Epithelial cell of esophagus (primary cell): ENCODE measurements at regions not wholly inside any gene's neighbourhood (a gene's known extent, or its start where the extent isn't known, plus 50 kb on each side); places are given as distances from the start of the nearest gene placed in this dataset.
A peak's percentile ranks its signal among the peaks of the same experiment; 100 is the strongest.

Source experiments
- DNase-seq: peaks from one replicate; pipeline ENCODE4 v3.0.0; 2010; ENCODE audit warnings: low read depth
- H3K4me3 ChIP-seq: 2 replicates; pipeline ENCODE4 v1.5.1; 2011; ENCODE audit warnings: mild to moderate bottlenecking, low read length, control low read depth
- TF ChIP-seq, protein P1 (sequence below): IDR thresholded peaks from 2 replicates; pipeline ENCODE4 v1.5.1; 2011; ENCODE audit warnings: low read depth, mild to moderate bottlenecking, low read length, control low read depth, inconsistent platforms; ENCODE audit not compliant: insufficient read depth; ENCODE audit errors: missing control alignments

DNA sequence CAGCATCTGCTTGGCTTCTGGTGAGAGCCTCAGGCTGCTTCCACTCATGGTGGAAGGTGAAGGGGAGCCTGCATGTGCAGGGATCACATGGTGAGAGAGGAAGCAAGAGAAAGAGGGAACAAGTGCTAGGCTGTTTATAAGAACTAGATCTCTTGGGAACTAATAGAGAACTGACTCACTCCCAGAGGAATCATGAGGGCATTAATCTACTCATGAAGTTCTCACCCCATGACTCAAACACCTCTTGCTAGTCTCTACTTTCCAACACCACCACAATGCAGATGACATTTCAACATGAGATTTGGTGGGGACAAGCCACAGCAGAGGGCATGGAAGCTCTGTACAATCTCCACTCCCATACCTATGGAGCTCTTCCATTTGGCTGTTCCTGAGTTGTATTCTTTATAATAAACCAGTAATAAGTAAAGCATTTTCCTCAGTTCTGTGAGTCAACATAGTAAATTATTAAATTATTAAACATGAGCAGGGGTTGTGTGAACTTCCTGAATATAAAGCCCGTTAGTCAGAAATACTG, 524.1 kb upstream of the NRSN1 start:
- H3K4me3 ChIP-seq: no peak overlapping the region
- TF ChIP-seq, protein P1, sequence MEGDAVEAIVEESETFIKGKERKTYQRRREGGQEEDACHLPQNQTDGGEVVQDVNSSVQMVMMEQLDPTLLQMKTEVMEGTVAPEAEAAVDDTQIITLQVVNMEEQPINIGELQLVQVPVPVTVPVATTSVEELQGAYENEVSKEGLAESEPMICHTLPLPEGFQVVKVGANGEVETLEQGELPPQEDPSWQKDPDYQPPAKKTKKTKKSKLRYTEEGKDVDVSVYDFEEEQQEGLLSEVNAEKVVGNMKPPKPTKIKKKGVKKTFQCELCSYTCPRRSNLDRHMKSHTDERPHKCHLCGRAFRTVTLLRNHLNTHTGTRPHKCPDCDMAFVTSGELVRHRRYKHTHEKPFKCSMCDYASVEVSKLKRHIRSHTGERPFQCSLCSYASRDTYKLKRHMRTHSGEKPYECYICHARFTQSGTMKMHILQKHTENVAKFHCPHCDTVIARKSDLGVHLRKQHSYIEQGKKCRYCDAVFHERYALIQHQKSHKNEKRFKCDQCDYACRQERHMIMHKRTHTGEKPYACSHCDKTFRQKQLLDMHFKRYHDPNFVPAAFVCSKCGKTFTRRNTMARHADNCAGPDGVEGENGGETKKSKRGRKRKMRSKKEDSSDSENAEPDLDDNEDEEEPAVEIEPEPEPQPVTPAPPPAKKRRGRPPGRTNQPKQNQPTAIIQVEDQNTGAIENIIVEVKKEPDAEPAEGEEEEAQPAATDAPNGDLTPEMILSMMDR: no peak
- DNase-seq: peak; percentile 57

DNA sequence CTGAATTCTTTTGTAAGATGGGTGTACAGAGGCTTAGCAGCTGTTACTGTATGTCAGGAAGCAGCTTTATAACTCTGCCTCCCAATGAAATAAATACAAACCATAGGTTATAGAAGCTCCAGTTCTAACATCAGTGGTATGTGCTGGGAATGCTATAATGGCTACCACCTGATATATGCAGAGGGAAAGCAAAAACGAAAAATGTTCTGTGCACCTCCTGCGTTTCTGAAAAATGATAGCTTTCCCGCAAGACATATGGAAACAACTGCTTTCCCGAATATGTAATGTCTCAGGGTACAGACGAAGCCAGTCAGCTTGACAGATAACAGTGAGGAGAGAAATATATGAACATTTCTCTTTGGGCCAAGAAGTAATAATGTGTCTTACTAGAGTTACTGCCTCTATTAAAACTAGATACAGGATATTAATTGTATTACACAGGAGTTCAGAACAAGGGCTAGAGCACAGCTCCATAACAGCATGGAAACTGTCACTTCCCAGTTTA, 517.0 kb upstream of the NRSN1 start:
- DNase-seq: no peak
- no peak overlapping the region for H3K4me3 ChIP-seq
- TF ChIP-seq, protein P1: no peak

DNA sequence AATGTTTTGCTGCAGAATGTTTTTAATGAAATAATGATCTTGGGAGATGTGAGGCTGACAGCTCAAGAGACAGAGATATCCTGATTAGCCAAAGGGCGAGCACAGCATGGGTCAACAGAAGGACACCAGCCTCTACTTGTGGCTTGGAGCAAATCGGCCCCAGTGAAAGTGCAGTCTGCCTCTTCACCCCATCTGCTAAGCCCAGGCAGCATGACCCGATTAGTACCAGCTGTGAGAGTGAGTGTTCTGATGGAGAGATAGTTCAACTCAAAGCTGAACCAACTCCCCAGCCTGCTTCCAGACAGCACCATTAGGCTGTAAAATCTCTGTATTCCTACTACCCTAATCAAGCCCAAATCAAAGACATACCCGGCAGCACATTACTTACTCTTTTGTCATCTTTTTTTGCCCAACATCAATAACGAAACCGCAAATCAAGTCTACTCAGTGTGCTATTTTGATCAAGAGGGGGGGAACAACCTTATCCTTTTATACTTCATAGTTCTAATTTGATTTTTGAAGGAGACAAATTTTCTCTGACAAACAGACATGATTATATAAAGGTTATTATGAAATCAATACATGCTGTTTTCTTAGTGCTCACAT, 514.1 kb upstream of the NRSN1 start:
- TF ChIP-seq, protein P1: no peak
- no peak for DNase-seq
- H3K4me3 ChIP-seq: no peak overlapping the region

DNA sequence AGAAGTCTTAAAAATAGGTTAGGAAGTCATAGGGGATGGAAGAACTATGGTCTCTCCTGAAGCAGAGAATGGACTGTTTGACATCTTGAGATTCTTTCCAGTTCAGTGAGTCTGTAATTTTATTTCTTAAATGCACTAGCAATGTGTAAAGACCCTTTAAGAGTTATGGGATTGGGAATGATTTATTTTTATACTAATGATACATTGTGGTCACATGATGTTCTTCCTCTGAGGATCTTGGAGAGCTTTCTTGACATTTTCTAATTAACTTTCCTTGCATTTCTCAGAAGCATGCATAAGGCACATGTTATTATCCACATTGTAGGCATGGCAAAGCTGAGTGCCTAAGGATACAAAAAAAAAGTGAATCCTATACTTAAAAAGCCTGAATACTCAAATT, 507.6 kb upstream of the NRSN1 start:
- TF ChIP-seq, protein P1: no peak

DNA sequence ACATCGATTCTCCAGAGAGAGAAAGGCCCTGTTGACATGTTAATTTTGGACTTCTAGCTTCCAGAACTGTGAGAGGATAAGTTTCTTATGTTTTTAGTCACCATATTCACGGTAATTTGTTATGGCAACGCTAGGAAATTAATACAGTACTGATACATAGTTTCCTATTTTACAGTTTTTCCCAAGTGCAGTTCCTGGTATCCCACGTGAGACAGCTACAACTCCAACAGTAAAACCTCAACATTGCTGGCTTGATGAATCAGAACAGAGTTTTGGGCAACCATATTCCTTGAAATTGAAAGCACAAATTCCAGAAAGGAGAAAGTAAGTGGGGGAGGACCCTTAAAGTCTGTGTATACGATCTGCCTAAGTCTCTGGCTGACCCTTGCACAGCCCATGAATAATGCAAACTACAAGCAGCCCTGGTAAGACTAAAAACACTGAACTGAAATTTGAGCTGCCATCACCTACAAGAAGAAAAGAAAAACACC, 505.1 kb upstream of the NRSN1 start:
- H3K4me3 ChIP-seq: no peak overlapping the region
- no peak for DNase-seq
- TF ChIP-seq, protein P1: no peak

More for the DNA sequence above, 507.6 kb upstream of the NRSN1 start:
- no peak overlapping the region for H3K4me3 ChIP-seq
- no peak for DNase-seq

DNA sequence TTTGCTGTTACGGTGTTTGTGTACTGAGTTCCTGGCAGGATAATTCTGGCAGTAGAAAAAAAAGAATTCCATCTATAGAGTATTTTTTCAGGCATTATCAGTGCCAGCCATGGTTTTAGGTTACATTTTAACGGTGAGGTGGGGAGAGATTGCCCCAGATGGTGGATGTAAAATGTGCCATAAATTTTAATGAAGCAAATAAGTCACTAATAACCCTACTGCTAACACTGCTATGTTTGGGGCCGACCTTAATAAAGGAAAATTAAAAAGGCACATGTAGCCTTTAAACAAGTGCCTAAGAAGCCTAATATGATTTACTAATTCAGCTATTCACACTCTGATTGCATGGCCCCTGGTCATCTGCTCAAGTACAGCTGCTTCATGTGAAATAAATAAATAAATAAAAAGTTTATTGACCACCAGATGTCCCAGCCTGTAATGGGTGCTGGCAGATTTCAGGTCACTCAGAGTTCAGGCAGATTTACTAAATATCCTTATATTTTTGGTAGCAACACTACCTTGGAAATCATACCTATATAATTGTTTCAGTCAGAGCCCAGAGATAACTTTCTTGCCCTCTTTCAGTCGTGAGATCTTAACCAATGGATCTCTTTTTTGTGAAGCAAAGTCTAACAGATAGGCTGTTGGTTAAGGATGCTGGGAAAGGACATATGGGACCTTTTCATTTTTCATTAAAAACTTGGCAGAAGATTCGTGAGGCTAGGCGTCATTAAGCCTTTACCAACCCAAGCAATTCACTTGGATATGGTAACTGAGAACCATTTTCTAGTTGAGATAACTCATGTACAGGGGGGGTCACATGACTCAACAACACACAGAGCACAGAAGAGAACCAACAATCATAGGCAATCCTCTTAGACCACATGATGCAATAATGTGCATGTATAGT, 495.0 kb upstream of the NRSN1 start:
- no peak overlapping the region for H3K4me3 ChIP-seq
- no peak for DNase-seq
- TF ChIP-seq, protein P1: no peak
